Colon (tissue), 2 donors: ENCODE measurements at regions not wholly inside any gene's neighbourhood (a gene's known extent, or its start where the extent isn't known, plus 50 kb on each side); places are given as distances from the start of the nearest gene placed in this dataset.

Experiments
- FAIRE-seq: peaks from 2 replicates; lab custom pipeline; 2012; peaks lifted over from hg19 to GRCh38; lab: Jason Lieb, UNC
- donor health status: control.
- donor health status: control.

GRCh38 chrX:17922303-17922702, 61.2 kb upstream of the RAI2 start:
- FAIRE-seq, result peak; percentile 73

GRCh38 chrX:17919896-17920446, 58.9 kb upstream of the RAI2 start:
- FAIRE-seq, result no peak

DNA sequence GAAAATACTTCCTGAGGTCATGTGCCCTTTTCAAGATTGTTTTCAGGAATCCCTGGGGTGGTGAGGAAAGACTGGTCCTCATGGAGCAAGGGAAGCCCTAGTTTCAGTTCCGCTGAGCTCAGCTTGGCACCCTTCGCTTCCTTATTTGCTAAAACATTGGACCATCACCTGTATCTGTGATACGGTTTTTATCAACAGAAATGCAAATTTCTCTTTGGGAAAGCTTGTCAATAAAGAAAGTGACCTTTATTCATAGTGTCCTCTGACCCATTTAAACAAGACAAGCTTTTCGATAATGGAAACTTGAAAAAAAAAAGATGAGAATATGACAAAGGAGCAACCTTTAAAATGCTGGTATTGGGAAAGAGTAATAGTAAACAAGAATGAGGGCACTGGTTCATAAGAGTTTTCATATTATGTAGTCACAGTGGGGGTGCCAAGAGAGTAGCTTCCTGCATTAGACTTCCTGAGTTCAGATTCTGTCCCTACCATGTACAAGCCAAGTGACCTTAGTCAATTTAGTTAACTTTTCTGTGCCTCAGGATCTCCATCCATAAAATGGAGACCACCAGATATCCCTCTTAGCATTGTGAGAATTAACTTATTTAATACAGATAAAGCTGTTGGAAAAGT, 57.0 kb upstream of the RAI2 start:
- FAIRE-seq, result no peak

DNA sequence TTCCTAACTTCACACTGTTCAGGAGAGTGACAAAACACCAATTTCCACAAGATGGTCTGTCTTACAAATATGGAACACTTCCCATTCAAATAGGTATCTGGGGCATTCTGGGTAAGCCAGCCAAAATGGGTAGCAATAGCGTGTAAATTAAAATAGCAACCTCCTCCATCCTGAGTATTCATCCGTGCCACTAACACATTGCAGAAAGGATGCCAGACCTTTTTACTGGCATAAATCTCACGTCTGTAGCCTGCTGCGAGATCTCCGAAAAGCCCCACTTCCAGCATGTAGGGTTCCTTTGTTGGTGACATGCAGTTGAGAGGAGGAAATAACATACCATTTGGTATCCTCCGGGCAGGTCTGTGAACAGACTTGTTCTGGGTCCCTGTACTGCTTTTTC, 52.7 kb upstream of the RAI2 start:
- no peak for FAIRE-seq
